ENCODE measurements at regions not wholly inside any gene's neighbourhood (a gene's known extent, or its start where the extent isn't known, plus 50 kb on each side); places are given as distances from the start of the nearest gene placed in this dataset.

- no peak for TF ChIP-seq CREB1 (CRISPR knock-in tag; IDR thresholded peaks at IDR 0.05; ENCODE audit: low read depth)
- no peak for TF ChIP-seq EZH2phosphoT487 (IDR thresholded peaks at IDR 0.05; ENCODE audit: unreplicated experiment)
- no peak for TF ChIP-seq EZH2 (IDR thresholded peaks at IDR 0.05; ENCODE audit: low read depth, unreplicated experiment)
- no peak for TF ChIP-seq CTCF (conservative IDR thresholded peaks at IDR 0.05; ENCODE audit: low read depth in 2 of 2)
Measured at GRCh38 chr2:144648837-144649465, 129.0 kb upstream of the ZEB2 start (continued).

- Mint-ChIP-seq H3K4me3 (no peak overlapping the region), H3K27ac (no peak overlapping the region), H3K4me1 (peaks cover 32% of the 10 kb centered on the region), H3K36me3 (ENCODE audit: low read depth) (no peaks in the 10 kb centered on the region), H3K9me3 (no peaks in the 10 kb centered on the region), H3K27me3 (ENCODE audit: insufficient read depth, low read depth, poor library complexity) (no peaks in the 10 kb centered on the region)
- Histone ChIP-seq H2AFZ (no peak overlapping the region), H3F3A (replicated peaks; ENCODE audit: low read depth) (no peaks in the 10 kb centered on the region), H3K4me2 (no peak overlapping the region), H3K27ac (ENCODE audit: low read depth) (no peak overlapping the region), H3K4me3 (no peak overlapping the region), H3K27me3 (ENCODE audit: insufficient read depth) (no peaks in the 10 kb centered on the region), H4K20me1 (replicated peaks; ENCODE audit: insufficient read depth) (no peaks in the 10 kb centered on the region), H3K4me1 (ENCODE audit: insufficient read depth) (peaks cover 25% of the 10 kb centered on the region), H3K9me2 (ENCODE audit: insufficient read depth) (no peaks in the 10 kb centered on the region), H3K36me3 (ENCODE audit: insufficient read depth) (no peaks in the 10 kb centered on the region), H3K79me2 (replicated peaks; ENCODE audit: insufficient read depth) (no peaks in the 10 kb centered on the region)
- ATAC-seq (no peak), DNase-seq (ENCODE audit: low spot score) (no peak)
- TF ChIP-seq JUNB (IDR thresholded peaks at IDR 0.05; ENCODE audit: unreplicated experiment) = no peak
- no peak for TF ChIP-seq ZNF462 (CRISPR knock-in tag; IDR thresholded peaks at IDR 0.05)
- no peak for TF ChIP-seq STAT1 (IDR thresholded peaks at IDR 0.05; ENCODE audit: unreplicated experiment)
- no peak for TF ChIP-seq CREB1 (CRISPR knock-in tag; IDR thresholded peaks at IDR 0.05; ENCODE audit: low read depth)
- no peak for TF ChIP-seq NANOG (IDR thresholded peaks at IDR 0.05; ENCODE audit: borderline replicate concordance)
- no peak for TF ChIP-seq CTCF (conservative IDR thresholded peaks at IDR 0.05; ENCODE audit: low read depth in 2 of 2)
- TF ChIP-seq POLR2AphosphoS5 (IDR thresholded peaks at IDR 0.05; ENCODE audit: low read depth) = no peak
- TF ChIP-seq REST (IDR thresholded peaks at IDR 0.05; ENCODE audit: unreplicated experiment) = no peak
Measured at GRCh38 chr2:144645083-144645778, 125.3 kb upstream of the ZEB2 start.

Data from GM23338 (cell line).